ENCODE measurements at regions not wholly inside any gene's neighbourhood (a gene's known extent, or its start where the extent isn't known, plus 50 kb on each side); places are given as distances from the start of the nearest gene placed in this dataset.
A peak's percentile ranks its signal among the peaks of the same experiment; 100 is the strongest.
"Not testable (repeated sequence)": the region's sequence is repeated elsewhere in the genome, so short reads cannot be mapped to it uniquely, and the experiment has no call there.

DNA sequence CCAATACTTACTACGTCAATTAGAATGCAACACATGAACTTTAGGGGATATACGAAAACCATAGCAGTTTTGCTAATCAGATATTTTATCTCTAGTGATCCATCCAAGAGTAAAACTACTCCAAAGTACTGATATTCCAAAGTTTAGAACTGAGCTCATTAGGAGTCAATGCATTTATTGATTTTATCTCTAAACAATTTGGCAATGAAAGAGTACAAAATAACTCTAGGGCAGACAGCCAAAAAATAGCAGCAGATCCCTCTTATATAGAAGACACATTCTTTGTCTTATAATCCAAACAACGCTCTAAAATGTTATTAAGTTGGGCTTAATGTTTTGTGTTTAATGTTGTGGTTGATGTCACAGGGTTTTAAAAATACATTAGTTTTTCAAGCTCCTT lies 923.9 kb upstream of the MAN1A1 start:
- ATAC-seq (no peak), DNase-seq (ENCODE audit: low spot score) (no peak), FAIRE-seq (no peak)
- no peaks in the 10 kb centered on the region; a peak in 1 of 5 replicates for H3K27me3 ChIP-seq (ENCODE audit: control insufficient read depth in 1 of 2, insufficient read depth in 2 of 2, low read length in 2 of 2)
- no peaks in the 10 kb centered on the region for H4K20me1 ChIP-seq (ENCODE audit: insufficient read depth, low read length)
- no peak overlapping the region for H3K27ac ChIP-seq (ENCODE audit: extremely low read length, insufficient read depth, low read length)
- no peak overlapping the region for H2AFZ ChIP-seq (ENCODE audit: low read length)
- H3K9me3 ChIP-seq (ENCODE audit: low read length), result peaks cover 7% of the 10 kb centered on the region; the same call in 1 of the 2 replicates
- no peak overlapping the region for H3K4me3 ChIP-seq (replicated peaks in 1 of 3; ENCODE audit: insufficient read depth in 1 of 3, low read depth in 2 of 3, low read length in 3 of 3)
- H3K4me2 ChIP-seq (ENCODE audit: low read depth, low read length), result no peak overlapping the region
- no peak overlapping the region for H3K9ac ChIP-seq (ENCODE audit: insufficient read depth, low read depth, low read length)
- no peaks in the 10 kb centered on the region for H3K36me3 ChIP-seq (replicated peaks in 1 of 2; ENCODE audit: control insufficient read depth in 1 of 2, insufficient read depth in 2 of 2, low read length in 2 of 2)
- no TSS peak for BruUV-seq (replicated peaks)
- TF ChIP-seq SOX13 (IDR thresholded peaks at IDR 0.05) (no peak), SOX13 (CRISPR knock-in tag; conservative IDR thresholded peaks at IDR 0.05 in 1 of 2, IDR thresholded peaks at IDR 0.05 in 1 of 2) (no peak), NPAS2 (CRISPR knock-in tag; IDR thresholded peaks at IDR 0.05; ENCODE audit: borderline replicate concordance) (no peak), POLR2G (IDR thresholded peaks at IDR 0.05; ENCODE audit: low read depth, low read length) (no peak)
- in situ Hi-C loops (cut with HindIII; ENCODE audit: extremely low pct_ligation_motif_present, low pct_unique_long_range_greater_than_20kb), result no loop called here
- 95% methylated on average over 3 of the region's 3 CpGs for WGBS (ENCODE audit: low lambda C conversion rate)
- CTCF ChIA-PET (ENCODE audit: low intra/inter-chr PET ratio, low total read pairs), result no interaction called here
- H3K79me2 ChIP-seq (ENCODE audit: insufficient read depth, low read length), result no peaks in the 10 kb centered on the region
- POLR2A ChIA-PET, result no interaction called here
- intact Hi-C loops (cut with micrococcal nuclease; ENCODE audit: unreplicated experiment), result no loop called here
- no peaks in the 10 kb centered on the region for H3K4me1 ChIP-seq (ENCODE audit: insufficient read depth, low read length)

DNA sequence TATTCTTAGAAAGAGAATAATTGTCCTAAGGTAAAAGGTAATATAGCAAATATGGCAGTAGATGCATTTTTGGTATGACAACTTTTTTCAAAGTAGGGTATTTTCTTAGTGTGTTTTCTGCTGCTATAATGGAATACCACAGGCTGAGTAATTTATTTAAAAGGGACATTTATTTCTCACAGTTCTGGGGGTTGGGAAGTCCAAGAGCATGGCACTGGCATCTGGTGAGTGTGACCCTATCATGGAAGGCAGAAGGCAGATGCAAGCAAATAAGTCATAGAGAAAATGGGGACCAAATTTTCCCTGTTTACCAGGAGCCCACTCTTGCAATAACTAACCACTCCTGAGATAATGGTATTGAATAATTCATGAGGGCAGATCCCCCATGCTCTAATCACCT lies 922.5 kb upstream of the MAN1A1 start:
- intact Hi-C loops (cut with micrococcal nuclease; ENCODE audit: unreplicated experiment) (no loop called here), in situ Hi-C loops (cut with HindIII; ENCODE audit: extremely low pct_ligation_motif_present, low pct_unique_long_range_greater_than_20kb) (no loop called here)
- H3K9ac ChIP-seq (ENCODE audit: insufficient read depth, low read depth, low read length), result no peak overlapping the region
- H3K79me2 ChIP-seq (ENCODE audit: insufficient read depth, low read length), result no peaks in the 10 kb centered on the region
- H3K4me1 ChIP-seq (ENCODE audit: insufficient read depth, low read length), result no peaks in the 10 kb centered on the region
- H3K27ac ChIP-seq (ENCODE audit: extremely low read length, insufficient read depth, low read length), result no peak overlapping the region
- ChIA-PET POLR2A (no interaction called here), CTCF (ENCODE audit: low intra/inter-chr PET ratio, low total read pairs) (no interaction called here)
- H2AFZ ChIP-seq (ENCODE audit: low read length), result no peak overlapping the region
- ATAC-seq (no peak), DNase-seq (ENCODE audit: low spot score) (no peak), FAIRE-seq (no peak)
- no peak overlapping the region for H3K4me2 ChIP-seq (ENCODE audit: low read depth, low read length)
- BruUV-seq (replicated peaks), result no TSS peak
- no peaks in the 10 kb centered on the region for H3K36me3 ChIP-seq (replicated peaks in 1 of 2; ENCODE audit: control insufficient read depth in 1 of 2, insufficient read depth in 2 of 2, low read length in 2 of 2)
- H3K9me3 ChIP-seq (ENCODE audit: low read length), result peaks cover 7% of the 10 kb centered on the region; the same call in 1 of the 2 replicates
- H3K4me3 ChIP-seq (replicated peaks in 1 of 3; ENCODE audit: insufficient read depth in 1 of 3, low read depth in 2 of 3, low read length in 3 of 3), result no peak overlapping the region
- H3K27me3 ChIP-seq (ENCODE audit: control insufficient read depth in 1 of 2, insufficient read depth in 2 of 2, low read length in 2 of 2), result no peaks in the 10 kb centered on the region; a peak in 1 of 5 replicates
- no peaks in the 10 kb centered on the region for H4K20me1 ChIP-seq (ENCODE audit: insufficient read depth, low read length)
- TF ChIP-seq IRF2 (CRISPR knock-in tag; IDR thresholded peaks at IDR 0.05) (no peak), ZNF564 (CRISPR knock-in tag; IDR thresholded peaks at IDR 0.05) (peak; percentile 96; the same call in 1 of the 2 replicates), MAFK (conservative IDR thresholded peaks at IDR 0.05 in 1 of 2, IDR thresholded peaks at IDR 0.05 in 1 of 2; ENCODE audit: low read length in 2 of 2) (no peak)

DNA sequence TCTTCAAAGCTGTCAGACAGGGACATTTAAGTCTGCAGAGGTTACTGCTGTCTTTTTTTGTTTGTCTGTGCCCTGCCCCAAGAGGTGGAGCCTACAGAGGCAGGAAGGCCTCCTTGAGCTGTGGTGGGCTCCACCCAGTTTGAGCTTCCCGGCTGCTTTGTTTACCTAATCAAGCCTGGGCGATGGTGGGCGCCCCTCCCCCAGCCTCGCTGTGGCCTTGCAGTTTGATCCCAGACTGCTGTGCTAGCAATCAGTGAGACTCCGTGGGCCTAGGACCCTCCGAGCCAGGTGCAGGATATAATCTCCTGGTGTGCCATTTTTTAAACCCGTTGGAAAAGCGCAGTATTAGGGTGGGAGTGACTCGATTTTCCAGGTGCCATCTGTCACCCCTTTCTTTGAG lies 918.7 kb upstream of the MAN1A1 start:
- H3K4me3 ChIP-seq (replicated peaks in 1 of 3; ENCODE audit: insufficient read depth in 1 of 3, low read depth in 2 of 3, low read length in 3 of 3); H3K79me2 ChIP-seq (ENCODE audit: insufficient read depth, low read length); H3K4me2 ChIP-seq (ENCODE audit: low read depth, low read length); H3K36me3 ChIP-seq (replicated peaks in 1 of 2; ENCODE audit: control insufficient read depth in 1 of 2, insufficient read depth in 2 of 2, low read length in 2 of 2); FAIRE-seq; H3K27ac ChIP-seq (ENCODE audit: extremely low read length, insufficient read depth, low read length); DNase-seq (ENCODE audit: low spot score); H3K27me3 ChIP-seq (ENCODE audit: control insufficient read depth in 1 of 2, insufficient read depth in 2 of 2, low read length in 2 of 2); CTCF ChIA-PET (ENCODE audit: low intra/inter-chr PET ratio, low total read pairs); H3K9me3 ChIP-seq (ENCODE audit: low read length); H4K20me1 ChIP-seq (ENCODE audit: insufficient read depth, low read length); ATAC-seq; H3K4me1 ChIP-seq (ENCODE audit: insufficient read depth, low read length); intact Hi-C loops (cut with micrococcal nuclease; ENCODE audit: unreplicated experiment); BruUV-seq (replicated peaks); H3K9ac ChIP-seq (ENCODE audit: insufficient read depth, low read depth, low read length); in situ Hi-C loops (cut with HindIII; ENCODE audit: extremely low pct_ligation_motif_present, low pct_unique_long_range_greater_than_20kb); POLR2A ChIA-PET; H2AFZ ChIP-seq (ENCODE audit: low read length): not testable (repeated sequence)
- WGBS (ENCODE audit: low lambda C conversion rate), result 73% methylated on average over 4 of the region's 9 CpGs
